K562 (cell line): ENCODE measurements at regions not wholly inside any gene's neighbourhood (a gene's known extent, or its start where the extent isn't known, plus 50 kb on each side); places are given as distances from the start of the nearest gene placed in this dataset.
A peak's percentile ranks its signal among the peaks of the same experiment; 100 is the strongest.

Experiments used
- ADNP ChIP-seq: fragments of 200-800 bp; sonication (Bioruptor generic); IDR thresholded peaks from 2 replicates; pipeline ENCODE4 v1.6.1; 2016; ENCODE audit warnings: missing genetic modification characterization, missing compliant biosample characterization
- ARID2 ChIP-seq: fragments of 450-650 bp; IDR thresholded peaks from 2 replicates; pipeline ENCODE4 v1.6.1; 2017; ENCODE audit warnings: antibody characterized with exemption, mild to moderate bottlenecking
- BCOR ChIP-seq: fragments of 450-650 bp; IDR thresholded peaks from 2 replicates; pipeline ENCODE4 v1.6.1; 2016
- EP300 ChIP-seq: IDR thresholded peaks from 2 replicates; pipeline ENCODE4 v1.6.1; 2012; ENCODE audit warnings: low read length, improper control_type of control experiment
- HCFC1 ChIP-seq: IDR thresholded peaks from 2 replicates; pipeline ENCODE4 v1.6.1; 2012; ENCODE audit warnings: low read depth, low read length, improper control_type of control experiment
- HDAC1 ChIP-seq, 2 experiments: fragments of 450-650 bp; IDR thresholded peaks; 2 replicates each; pipeline ENCODE4 v1.6.1; 2016 to 2017; ENCODE audit warnings: inconsistent platforms in 1 of 2, mild to moderate bottlenecking in 1 of 2, moderate library complexity in 1 of 2
- HDGF ChIP-seq: fragments of 450-650 bp; IDR thresholded peaks from 2 replicates; pipeline ENCODE4 v1.6.1; 2016
- KDM2B ChIP-seq: fragments of 250-450 bp; sonication (Bioruptor Pico); IDR thresholded peaks from 2 replicates; pipeline ENCODE4 v1.8.0; 2021; ENCODE audit warnings: mild to moderate bottlenecking, moderate library complexity
- MEF2D ChIP-seq: conservative IDR thresholded peaks from 2 replicates; pipeline ENCODE4 v1.6.1; 2016; ENCODE audit warnings: low read depth, missing genetic modification characterization, missing compliant biosample characterization
- NFIC ChIP-seq: fragments of 450-650 bp; IDR thresholded peaks from 2 replicates; pipeline ENCODE4 v1.6.1; 2017; ENCODE audit warnings: mild to moderate bottlenecking, inconsistent platforms
- NFXL1 ChIP-seq: fragments of 450-650 bp; formaldehyde crosslinking; IDR thresholded peaks from 2 replicates; pipeline ENCODE4 v1.4.0; 2021; ENCODE audit warnings: mild to moderate bottlenecking
- RCOR1 ChIP-seq, 2 experiments: IDR thresholded peaks; 2 replicates each; pipeline ENCODE4 v1.6.1; 2012; ENCODE audit warnings: low read depth in 2 of 2, low read length in 2 of 2, borderline replicate concordance in 1 of 2, improper control_type of control experiment in 1 of 2
- SMAD4 ChIP-seq: fragments of 250-450 bp; sonication (Bioruptor Pico); conservative IDR thresholded peaks from 2 replicates; pipeline ENCODE4 v1.8.0; 2021; ENCODE audit warnings: inconsistent platforms, mild to moderate bottlenecking, moderate library complexity
- SNRNP70 ChIP-seq: fragments of 200-400 bp; formaldehyde crosslinking; optimal IDR thresholded peaks from 2 replicates; pipeline ENCODE3; 2017; ENCODE audit warnings: low read depth, low read length
- TFAM ChIP-seq: fragments of 250-450 bp; sonication (Bioruptor Pico); conservative IDR thresholded peaks from 2 replicates; pipeline ENCODE4 v1.5.0; 2021; ENCODE audit warnings: mild to moderate bottlenecking, moderate library complexity
- ZKSCAN8 ChIP-seq: fragments of 200-800 bp; sonication (Bioruptor generic); IDR thresholded peaks from 2 replicates; pipeline ENCODE4 v1.6.1; 2016; ENCODE audit warnings: missing genetic modification characterization, missing compliant biosample characterization
- ZNF23 ChIP-seq: fragments of 250-450 bp; sonication (Bioruptor Pico); IDR thresholded peaks from 2 replicates; pipeline ENCODE4 v1.4.0; 2020; ENCODE audit warnings: mild to moderate bottlenecking
- ZNF274 ChIP-seq: IDR thresholded peaks from 2 replicates; pipeline ENCODE4 v1.6.1; 2011; ENCODE audit warnings: low read depth, mild to moderate bottlenecking, low read length, moderate library complexity, borderline replicate concordance
- ZNF384 ChIP-seq: IDR thresholded peaks from 2 replicates; pipeline ENCODE4 v1.6.1; 2012; ENCODE audit warnings: low read depth, low read length, improper control_type of control experiment
- TF ChIP-seq, protein P1 (sequence below), 3 experiments: IDR thresholded peaks in 2 of 3; conservative IDR thresholded peaks in 1 of 3; 2 replicates each; pipeline ENCODE4 v1.5.1; 2011 to 2012; ENCODE audit warnings: low read length in 3 of 3, mild to moderate bottlenecking in 3 of 3, control low read depth in 2 of 3, improper control_type of control experiment in 1 of 3, inconsistent platforms in 1 of 3, low read depth in 1 of 3, mixed read lengths in 1 of 3, moderate library complexity in 1 of 3; ENCODE audit not compliant: insufficient read depth in 2 of 3
- TF ChIP-seq, protein P2 (sequence below): sonication (generic); formaldehyde crosslinking; IDR thresholded peaks from 2 replicates; pipeline ENCODE4 v1.8.0; 2023; ENCODE audit warnings: missing genetic modification reagents, mild to moderate bottlenecking, borderline replicate concordance

GRCh38 chr5:154652746-154653417, 102.3 kb upstream of the LARP1 start (continued):
- no peak for TF ChIP-seq ZNF274
- no peak for TF ChIP-seq ZNF23 (CRISPR knock-in tag)
- no peak for TF ChIP-seq EP300
- peak in 1 of 2 experiments; percentile 39; a peak in 1 of 4 replicates for TF ChIP-seq RCOR1 (IDR thresholded peaks at IDR 0.05; ENCODE audit: borderline replicate concordance in 1 of 2, low read depth in 2 of 2, low read length in 2 of 2)
- TF ChIP-seq KDM2B (CRISPR knock-in tag): 0 out of 2 replicates have a peak, but pooled peaks have one; percentile 68
- TF ChIP-seq SMAD4 (CRISPR knock-in tag): no peak
- TF ChIP-seq BCOR: peak; percentile 90
- peak; percentile 93 for TF ChIP-seq NFIC
- no peak for TF ChIP-seq HCFC1
- no peak for TF ChIP-seq NFXL1
- TF ChIP-seq ZKSCAN8: no peak
- peak; percentile 78; the same call in 1 of the 2 replicates for TF ChIP-seq ADNP (tag)
- no peak for TF ChIP-seq MEF2D (tag)
- no peak for TF ChIP-seq SNRNP70
- TF ChIP-seq, protein P1, sequence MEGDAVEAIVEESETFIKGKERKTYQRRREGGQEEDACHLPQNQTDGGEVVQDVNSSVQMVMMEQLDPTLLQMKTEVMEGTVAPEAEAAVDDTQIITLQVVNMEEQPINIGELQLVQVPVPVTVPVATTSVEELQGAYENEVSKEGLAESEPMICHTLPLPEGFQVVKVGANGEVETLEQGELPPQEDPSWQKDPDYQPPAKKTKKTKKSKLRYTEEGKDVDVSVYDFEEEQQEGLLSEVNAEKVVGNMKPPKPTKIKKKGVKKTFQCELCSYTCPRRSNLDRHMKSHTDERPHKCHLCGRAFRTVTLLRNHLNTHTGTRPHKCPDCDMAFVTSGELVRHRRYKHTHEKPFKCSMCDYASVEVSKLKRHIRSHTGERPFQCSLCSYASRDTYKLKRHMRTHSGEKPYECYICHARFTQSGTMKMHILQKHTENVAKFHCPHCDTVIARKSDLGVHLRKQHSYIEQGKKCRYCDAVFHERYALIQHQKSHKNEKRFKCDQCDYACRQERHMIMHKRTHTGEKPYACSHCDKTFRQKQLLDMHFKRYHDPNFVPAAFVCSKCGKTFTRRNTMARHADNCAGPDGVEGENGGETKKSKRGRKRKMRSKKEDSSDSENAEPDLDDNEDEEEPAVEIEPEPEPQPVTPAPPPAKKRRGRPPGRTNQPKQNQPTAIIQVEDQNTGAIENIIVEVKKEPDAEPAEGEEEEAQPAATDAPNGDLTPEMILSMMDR (IDR thresholded peaks at IDR 0.05 in 2 of 3, conservative IDR thresholded peaks at IDR 0.05 in 1 of 3; ENCODE audit: insufficient read depth in 2 of 3, low read depth in 1 of 3, low read length in 3 of 3): peak in 2 of 3 experiments; percentile 18 to 29; a peak in 2 of 6 replicates
- TF ChIP-seq TFAM (CRISPR knock-in tag): no peak
- TF ChIP-seq, protein P2, sequence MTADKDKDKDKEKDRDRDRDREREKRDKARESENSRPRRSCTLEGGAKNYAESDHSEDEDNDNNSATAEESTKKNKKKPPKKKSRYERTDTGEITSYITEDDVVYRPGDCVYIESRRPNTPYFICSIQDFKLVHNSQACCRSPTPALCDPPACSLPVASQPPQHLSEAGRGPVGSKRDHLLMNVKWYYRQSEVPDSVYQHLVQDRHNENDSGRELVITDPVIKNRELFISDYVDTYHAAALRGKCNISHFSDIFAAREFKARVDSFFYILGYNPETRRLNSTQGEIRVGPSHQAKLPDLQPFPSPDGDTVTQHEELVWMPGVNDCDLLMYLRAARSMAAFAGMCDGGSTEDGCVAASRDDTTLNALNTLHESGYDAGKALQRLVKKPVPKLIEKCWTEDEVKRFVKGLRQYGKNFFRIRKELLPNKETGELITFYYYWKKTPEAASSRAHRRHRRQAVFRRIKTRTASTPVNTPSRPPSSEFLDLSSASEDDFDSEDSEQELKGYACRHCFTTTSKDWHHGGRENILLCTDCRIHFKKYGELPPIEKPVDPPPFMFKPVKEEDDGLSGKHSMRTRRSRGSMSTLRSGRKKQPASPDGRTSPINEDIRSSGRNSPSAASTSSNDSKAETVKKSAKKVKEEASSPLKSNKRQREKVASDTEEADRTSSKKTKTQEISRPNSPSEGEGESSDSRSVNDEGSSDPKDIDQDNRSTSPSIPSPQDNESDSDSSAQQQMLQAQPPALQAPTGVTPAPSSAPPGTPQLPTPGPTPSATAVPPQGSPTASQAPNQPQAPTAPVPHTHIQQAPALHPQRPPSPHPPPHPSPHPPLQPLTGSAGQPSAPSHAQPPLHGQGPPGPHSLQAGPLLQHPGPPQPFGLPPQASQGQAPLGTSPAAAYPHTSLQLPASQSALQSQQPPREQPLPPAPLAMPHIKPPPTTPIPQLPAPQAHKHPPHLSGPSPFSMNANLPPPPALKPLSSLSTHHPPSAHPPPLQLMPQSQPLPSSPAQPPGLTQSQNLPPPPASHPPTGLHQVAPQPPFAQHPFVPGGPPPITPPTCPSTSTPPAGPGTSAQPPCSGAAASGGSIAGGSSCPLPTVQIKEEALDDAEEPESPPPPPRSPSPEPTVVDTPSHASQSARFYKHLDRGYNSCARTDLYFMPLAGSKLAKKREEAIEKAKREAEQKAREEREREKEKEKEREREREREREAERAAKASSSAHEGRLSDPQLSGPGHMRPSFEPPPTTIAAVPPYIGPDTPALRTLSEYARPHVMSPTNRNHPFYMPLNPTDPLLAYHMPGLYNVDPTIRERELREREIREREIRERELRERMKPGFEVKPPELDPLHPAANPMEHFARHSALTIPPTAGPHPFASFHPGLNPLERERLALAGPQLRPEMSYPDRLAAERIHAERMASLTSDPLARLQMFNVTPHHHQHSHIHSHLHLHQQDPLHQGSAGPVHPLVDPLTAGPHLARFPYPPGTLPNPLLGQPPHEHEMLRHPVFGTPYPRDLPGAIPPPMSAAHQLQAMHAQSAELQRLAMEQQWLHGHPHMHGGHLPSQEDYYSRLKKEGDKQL (CRISPR knock-in tag): no peak
- TF ChIP-seq ARID2: no peak
- TF ChIP-seq ZNF384: peak; percentile 89
- 0 out of 2 replicates have a peak, but pooled peaks have one; percentile 10 for TF ChIP-seq HDGF
- peak in 1 of 2 experiments; percentile 21; a peak in 1 of 4 replicates for TF ChIP-seq HDAC1 (IDR thresholded peaks at IDR 0.05)
- TF ChIP-seq, all 486 proteins: peak for 14
